Esophagus squamous epithelium (tissue), 5 donors: ENCODE measurements at regions not wholly inside any gene's neighbourhood (a gene's known extent, or its start where the extent isn't known, plus 50 kb on each side); places are given as distances from the start of the nearest gene placed in this dataset.

Source experiments
- DNase-seq: peaks from one replicate; lab custom pipeline; 2025; lab: John Stamatoyannopoulos, UW
- H3K27ac ChIP-seq, 4 donors: fragments of 200-600 bp; sonication (generic); one replicate each; pipeline ENCODE4 v1.5.1; 2016 to 2019; ENCODE audit warnings: mild to moderate bottlenecking in 1 of 4
- H3K27me3 ChIP-seq, 4 donors: fragments of 200-600 bp; sonication (generic); 1 replicate in 3 of 4; 2 replicates in 1 of 4; pipeline versions ENCODE4 v1.5.1 to v1.6.0; 2017 to 2021; ENCODE audit warnings: antibody characterized with exemption in 1 of 4
- H3K36me3 ChIP-seq, 3 donors: fragments of 200-600 bp; sonication (generic); one replicate each; pipeline ENCODE4 v1.5.1; 2016 to 2019
- H3K4me1 ChIP-seq, 3 donors: fragments of 200-600 bp; sonication (generic); one replicate each; pipeline ENCODE4 v1.5.1; 2017 to 2019
- H3K4me3 ChIP-seq, 4 donors: fragments of 200-600 bp; sonication (generic); 1 replicate in 3 of 4; 2 replicates in 1 of 4; pipeline ENCODE4 v1.5.1; 2016 to 2019; ENCODE audit warnings: mild to moderate bottlenecking in 2 of 4, moderate library complexity in 1 of 4
- H3K9me3 ChIP-seq, 3 donors: fragments of 200-600 bp; sonication (generic); one replicate each; pipeline ENCODE4 v1.5.1; 2016 to 2019
- CTCF ChIP-seq, 6 experiments: fragments of 450-650 bp in 4 of 6; fragments of 200-600 bp in 2 of 6; sonication (generic) in 2 of 6; IDR thresholded peaks; one replicate each; pipeline ENCODE4 v1.5.1; 2016 to 2019; ENCODE audit warnings: antibody characterized with exemption in 6 of 6, mild to moderate bottlenecking in 4 of 6, moderate library complexity in 4 of 6
- POLR2A ChIP-seq, 4 donors: fragments of 450-650 bp; IDR thresholded peaks; one replicate each; pipeline ENCODE4 v1.6.1; 2017; ENCODE audit warnings: antibody characterized with exemption in 4 of 4, mild to moderate bottlenecking in 4 of 4, moderate library complexity in 3 of 4
- WGBS, 2 donors: methylation state at CpG; one replicate each; pipeline ENCODE4 v1.1.5; 2018; 5-methylcytosine and 5-hydroxymethylcytosine counted together
- intact Hi-C: fragments of 100-400 bp; cut with DNase I; formaldehyde crosslinking; loops from one replicate; pipeline ENCODE4 v1.15.0; 2022
- donor health status: DM: yes; HTN: yes; CAD: no.

GRCh38 chr6:22943327-22943726 is 374.0 kb downstream of the HDGFL1 start:
- Histone ChIP-seq H3K27me3 (no peaks in the 10 kb centered on the region), H3K27ac (no peak overlapping the region), H3K4me3 (no peak overlapping the region), H3K9me3 (no peaks in the 10 kb centered on the region), H3K4me1 (no peaks in the 10 kb centered on the region), H3K36me3 (no peaks in the 10 kb centered on the region)
- no peak for DNase-seq
- WGBS, 2 donors: 32 to 45% methylated on average over 2 of the region's 2 CpGs
- intact Hi-C loops: no loop called here
- TF ChIP-seq CTCF (IDR thresholded peaks at IDR 0.05): no peak
- TF ChIP-seq POLR2A (IDR thresholded peaks at IDR 0.05): no peak

- TF ChIP-seq CTCF (IDR thresholded peaks at IDR 0.05) (no peak), POLR2A (IDR thresholded peaks at IDR 0.05) (no peak)
- no peaks in the 10 kb centered on the region for H3K27me3 ChIP-seq
- WGBS, 2 donors: 56 to 65% methylated on average over 1 of the region's 1 CpG
- no peak for DNase-seq
- no peaks in the 10 kb centered on the region for H3K36me3 ChIP-seq
- H3K9me3 ChIP-seq: no peaks in the 10 kb centered on the region
- peaks cover 0 to 6% (median 0%) of the 10 kb centered on the region in 3 donors for H3K4me1 ChIP-seq
- intact Hi-C loops: no loop called here
- H3K4me3 ChIP-seq: no peak overlapping the region
- no peak overlapping the region for H3K27ac ChIP-seq
Measured at GRCh38 chr6:22949967-22950366, 380.6 kb downstream of the HDGFL1 start.

- Histone ChIP-seq H3K4me3 (no peak overlapping the region), H3K9me3 (no peaks in the 10 kb centered on the region), H3K4me1 (peaks cover 0 to 23% (median 0%) of the 10 kb centered on the region in 3 donors), H3K27ac (peak overlapping the region in 1 of 4 donors; percentile 0), H3K36me3 (no peaks in the 10 kb centered on the region), H3K27me3 (no peaks in the 10 kb centered on the region)
- 43 to 62% methylated on average over 4 of the region's 4 CpGs for WGBS, 2 donors
- TF ChIP-seq CTCF (IDR thresholded peaks at IDR 0.05): no peak
- no peak for TF ChIP-seq POLR2A (IDR thresholded peaks at IDR 0.05)
- DNase-seq: no peak
- intact Hi-C loops: no loop called here
Measured at GRCh38 chr6:22952097-22952496, 382.7 kb downstream of the HDGFL1 start.

GRCh38 chr6:22954749-22955385 is 385.5 kb downstream of the HDGFL1 start:
- TF ChIP-seq POLR2A (IDR thresholded peaks at IDR 0.05) (no peak), CTCF (IDR thresholded peaks at IDR 0.05) (no peak)
- intact Hi-C loops: no loop called here
- H3K4me3 ChIP-seq: peak overlapping the region in 3 of 4 donors; percentile 10 to 54 (median 14)
- H3K27ac ChIP-seq: peak overlapping the region in 3 of 4 donors; percentile 17 to 32 (median 30)
- H3K27me3 ChIP-seq: no peaks in the 10 kb centered on the region
- H3K9me3 ChIP-seq: no peaks in the 10 kb centered on the region
- no peaks in the 10 kb centered on the region for H3K36me3 ChIP-seq
- peaks cover 0 to 23% (median 0%) of the 10 kb centered on the region in 3 donors for H3K4me1 ChIP-seq
- WGBS, 2 donors: 9 to 15% methylated on average over 5 of the region's 5 CpGs
- DNase-seq: no peak

- no peak overlapping the region for H3K4me3 ChIP-seq
- no peaks in the 10 kb centered on the region for H3K9me3 ChIP-seq
- no peaks in the 10 kb centered on the region for H3K36me3 ChIP-seq
- 38% methylated on average over 6 of the region's 6 CpGs for WGBS, 2 donors
- peak overlapping the region in 1 of 4 donors; percentile 30 for H3K27ac ChIP-seq
- intact Hi-C loops: no loop called here
- TF ChIP-seq POLR2A (IDR thresholded peaks at IDR 0.05) (no peak), CTCF (IDR thresholded peaks at IDR 0.05) (no peak)
- peaks cover 0 to 23% (median 0%) of the 10 kb centered on the region in 3 donors for H3K4me1 ChIP-seq
- no peaks in the 10 kb centered on the region for H3K27me3 ChIP-seq
- DNase-seq: no peak
Measured at GRCh38 chr6:22956029-22956681, 386.8 kb downstream of the HDGFL1 start.
